ENCODE measurements at regions not wholly inside any gene's neighbourhood (a gene's known extent, or its start where the extent isn't known, plus 50 kb on each side); places are given as distances from the start of the nearest gene placed in this dataset.

GRCh38 chr6:79296211-79296610 is 61.7 kb upstream of the HMGN3 start:
- TF ChIP-seq CTCF (conservative IDR thresholded peaks at IDR 0.05; ENCODE audit: low read depth, low read length) = no peak
- TF ChIP-seq EZH2 (IDR thresholded peaks at IDR 0.05; ENCODE audit: borderline replicate concordance, low read depth, low read length, poor library complexity, severe bottlenecking) = no peak

Measured in A673 (cell line).